Astrocyte (in vitro differentiated cells and primary cell): ENCODE measurements at regions not wholly inside any gene's neighbourhood (a gene's known extent, or its start where the extent isn't known, plus 50 kb on each side); places are given as distances from the start of the nearest gene placed in this dataset.

Experiments
- EZH2 ChIP-seq: IDR thresholded peaks from 2 replicates; pipeline ENCODE4 v1.6.1; 2012; ENCODE audit warnings: mild to moderate bottlenecking, low read length, inconsistent platforms; ENCODE audit not compliant: insufficient read depth
- TF ChIP-seq, protein P1 (sequence below): IDR thresholded peaks from 2 replicates; pipeline ENCODE4 v1.5.1; 2011; ENCODE audit warnings: low read depth, mild to moderate bottlenecking, inconsistent platforms, low read length, moderate library complexity; ENCODE audit not compliant: insufficient read depth

DNA sequence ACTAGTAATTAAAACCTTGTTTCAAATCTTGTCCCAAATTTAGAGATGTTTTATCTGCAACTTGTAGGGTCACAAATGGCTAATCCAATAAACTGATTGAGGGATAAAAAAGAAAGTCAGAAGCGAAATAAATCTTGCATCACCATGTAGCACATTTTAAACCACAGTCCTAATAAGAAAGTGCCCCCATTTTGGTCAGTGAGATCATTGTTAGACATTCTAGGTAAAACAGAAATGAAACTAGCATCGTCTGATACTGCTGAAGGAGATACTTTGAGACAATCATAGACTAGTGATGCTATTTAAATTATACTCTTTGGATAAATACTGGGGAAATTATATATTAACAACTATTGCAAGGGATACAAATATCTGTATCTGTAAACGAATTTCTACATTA, 247.9 kb downstream of the AMY1C start:
- TF ChIP-seq, protein P1, sequence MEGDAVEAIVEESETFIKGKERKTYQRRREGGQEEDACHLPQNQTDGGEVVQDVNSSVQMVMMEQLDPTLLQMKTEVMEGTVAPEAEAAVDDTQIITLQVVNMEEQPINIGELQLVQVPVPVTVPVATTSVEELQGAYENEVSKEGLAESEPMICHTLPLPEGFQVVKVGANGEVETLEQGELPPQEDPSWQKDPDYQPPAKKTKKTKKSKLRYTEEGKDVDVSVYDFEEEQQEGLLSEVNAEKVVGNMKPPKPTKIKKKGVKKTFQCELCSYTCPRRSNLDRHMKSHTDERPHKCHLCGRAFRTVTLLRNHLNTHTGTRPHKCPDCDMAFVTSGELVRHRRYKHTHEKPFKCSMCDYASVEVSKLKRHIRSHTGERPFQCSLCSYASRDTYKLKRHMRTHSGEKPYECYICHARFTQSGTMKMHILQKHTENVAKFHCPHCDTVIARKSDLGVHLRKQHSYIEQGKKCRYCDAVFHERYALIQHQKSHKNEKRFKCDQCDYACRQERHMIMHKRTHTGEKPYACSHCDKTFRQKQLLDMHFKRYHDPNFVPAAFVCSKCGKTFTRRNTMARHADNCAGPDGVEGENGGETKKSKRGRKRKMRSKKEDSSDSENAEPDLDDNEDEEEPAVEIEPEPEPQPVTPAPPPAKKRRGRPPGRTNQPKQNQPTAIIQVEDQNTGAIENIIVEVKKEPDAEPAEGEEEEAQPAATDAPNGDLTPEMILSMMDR: no peak
- TF ChIP-seq EZH2: no peak
